Activated naive CD8-positive, alpha-beta T cell treated with anti-CD3 and anti-CD28 coated beads for 36 hours (primary cell): ENCODE measurements at regions not wholly inside any gene's neighbourhood (a gene's known extent, or its start where the extent isn't known, plus 50 kb on each side); places are given as distances from the start of the nearest gene placed in this dataset.
"Not testable (repeated sequence)": the region's sequence is repeated elsewhere in the genome, so short reads cannot be mapped to it uniquely, and the experiment has no call there.

Source experiments
- DNase-seq: peaks from one replicate; pipeline ENCODE4 v3.0.0; 2021
- H3K27ac Mint-ChIP-seq: one replicate; pipeline ENCODE4 v1.8.0; 2022; ENCODE audit warnings: mild to moderate bottlenecking, moderate library complexity, mixed read lengths
- H3K27me3 Mint-ChIP-seq: one replicate; pipeline ENCODE4 v1.8.0; 2022; ENCODE audit warnings: mild to moderate bottlenecking, mixed read lengths
- H3K36me3 Mint-ChIP-seq: one replicate; pipeline ENCODE4 v1.8.0; 2021; ENCODE audit warnings: mild to moderate bottlenecking, mixed read lengths
- H3K4me1 Mint-ChIP-seq: one replicate; pipeline ENCODE4 v1.8.0; 2021; ENCODE audit warnings: mixed read lengths
- H3K4me3 Mint-ChIP-seq: one replicate; pipeline ENCODE4 v1.8.0; 2022; ENCODE audit warnings: mild to moderate bottlenecking, moderate library complexity, mixed read lengths
- H3K9me3 Mint-ChIP-seq: one replicate; pipeline ENCODE4 v1.8.0; 2022; ENCODE audit warnings: mixed read lengths

GRCh38 chr6:86016567-86016966 is 373.9 kb upstream of the SYNCRIP start:
- H3K36me3 Mint-ChIP-seq, result no peaks in the 10 kb centered on the region
- H3K27ac Mint-ChIP-seq, result no peak overlapping the region
- DNase-seq, result no peak
- no peaks in the 10 kb centered on the region for H3K9me3 Mint-ChIP-seq
- H3K27me3 Mint-ChIP-seq, result no peaks in the 10 kb centered on the region
- no peak overlapping the region for H3K4me3 Mint-ChIP-seq
- H3K4me1 Mint-ChIP-seq, result no peaks in the 10 kb centered on the region

- H3K4me3 Mint-ChIP-seq, result no peak overlapping the region
- no peak overlapping the region for H3K27ac Mint-ChIP-seq
- DNase-seq, result no peak
- no peaks in the 10 kb centered on the region for H3K27me3 Mint-ChIP-seq
- H3K4me1 Mint-ChIP-seq, result no peaks in the 10 kb centered on the region
- H3K9me3 Mint-ChIP-seq, result no peaks in the 10 kb centered on the region
- H3K36me3 Mint-ChIP-seq, result no peaks in the 10 kb centered on the region
These were observed 373.4 kb upstream of the SYNCRIP start for GRCh38 chr6:86016077-86016476.

GRCh38 chr6:86012991-86013390 is 370.3 kb upstream of the SYNCRIP start:
- H3K9me3 Mint-ChIP-seq, H3K36me3 Mint-ChIP-seq, H3K27me3 Mint-ChIP-seq, DNase-seq, H3K27ac Mint-ChIP-seq, H3K4me1 Mint-ChIP-seq, H3K4me3 Mint-ChIP-seq: not testable (repeated sequence)

GRCh38 chr6:86010915-86011786 is 368.5 kb upstream of the SYNCRIP start:
- no peak overlapping the region for H3K27ac Mint-ChIP-seq
- no peaks in the 10 kb centered on the region for H3K4me1 Mint-ChIP-seq
- no peaks in the 10 kb centered on the region for H3K36me3 Mint-ChIP-seq

GRCh38 chr6:85997206-85997605 is 354.5 kb upstream of the SYNCRIP start:
- H3K9me3 Mint-ChIP-seq, result no peaks in the 10 kb centered on the region

More at GRCh38 chr6:86010915-86011786, 368.5 kb upstream of the SYNCRIP start:
- no peaks in the 10 kb centered on the region for H3K27me3 Mint-ChIP-seq
- no peak overlapping the region for H3K4me3 Mint-ChIP-seq
- H3K9me3 Mint-ChIP-seq, result no peaks in the 10 kb centered on the region
- DNase-seq, result no peak

GRCh38 chr6:85996034-85996375 is 353.3 kb upstream of the SYNCRIP start:
- Mint-ChIP-seq H3K36me3 (no peaks in the 10 kb centered on the region), H3K4me1 (no peaks in the 10 kb centered on the region), H3K4me3 (no peak overlapping the region), H3K27ac (no peak overlapping the region), H3K27me3 (no peaks in the 10 kb centered on the region), H3K9me3 (no peaks in the 10 kb centered on the region)
- no peak for DNase-seq

More at GRCh38 chr6:85997206-85997605, 354.5 kb upstream of the SYNCRIP start:
- H3K27ac Mint-ChIP-seq, result no peak overlapping the region
- no peaks in the 10 kb centered on the region for H3K36me3 Mint-ChIP-seq
- H3K27me3 Mint-ChIP-seq, result no peaks in the 10 kb centered on the region
- no peak overlapping the region for H3K4me3 Mint-ChIP-seq
- H3K4me1 Mint-ChIP-seq, result no peaks in the 10 kb centered on the region
- no peak for DNase-seq

- Mint-ChIP-seq H3K9me3 (no peaks in the 10 kb centered on the region), H3K36me3 (no peaks in the 10 kb centered on the region)
These were observed 352.8 kb upstream of the SYNCRIP start for GRCh38 chr6:85995339-85996033.

GRCh38 chr6:85986681-85987080 is 344.0 kb upstream of the SYNCRIP start:
- Mint-ChIP-seq H3K4me1 (no peaks in the 10 kb centered on the region), H3K9me3 (peaks cover 20% of the 10 kb centered on the region), H3K4me3 (no peak overlapping the region), H3K36me3 (no peaks in the 10 kb centered on the region), H3K27ac (no peak overlapping the region), H3K27me3 (no peaks in the 10 kb centered on the region)
- DNase-seq, result no peak

More at GRCh38 chr6:85995339-85996033, 352.8 kb upstream of the SYNCRIP start:
- H3K4me1 Mint-ChIP-seq, result no peaks in the 10 kb centered on the region
- no peak overlapping the region for H3K27ac Mint-ChIP-seq
- no peak overlapping the region for H3K4me3 Mint-ChIP-seq
- H3K27me3 Mint-ChIP-seq, result no peaks in the 10 kb centered on the region
- no peak for DNase-seq

- no peaks in the 10 kb centered on the region for H3K4me1 Mint-ChIP-seq
- H3K27me3 Mint-ChIP-seq, result no peaks in the 10 kb centered on the region
- no peak overlapping the region for H3K27ac Mint-ChIP-seq
- peaks cover 16% of the 10 kb centered on the region for H3K9me3 Mint-ChIP-seq
- no peak overlapping the region for H3K4me3 Mint-ChIP-seq
- H3K36me3 Mint-ChIP-seq, result no peaks in the 10 kb centered on the region
- no peak for DNase-seq
These were observed 340.5 kb upstream of the SYNCRIP start for GRCh38 chr6:85983032-85983659.

GRCh38 chr6:85977661-85978060 is 335.0 kb upstream of the SYNCRIP start:
- no peak overlapping the region for H3K4me3 Mint-ChIP-seq
- H3K9me3 Mint-ChIP-seq, result peaks cover 2% of the 10 kb centered on the region
- DNase-seq, result no peak
- H3K27me3 Mint-ChIP-seq, result no peaks in the 10 kb centered on the region
- H3K27ac Mint-ChIP-seq, result no peak overlapping the region
- no peaks in the 10 kb centered on the region for H3K36me3 Mint-ChIP-seq
- H3K4me1 Mint-ChIP-seq, result no peaks in the 10 kb centered on the region

- DNase-seq, result no peak
- Mint-ChIP-seq H3K36me3 (no peaks in the 10 kb centered on the region), H3K4me3 (no peak overlapping the region), H3K27me3 (no peaks in the 10 kb centered on the region), H3K27ac (no peak overlapping the region), H3K4me1 (no peaks in the 10 kb centered on the region), H3K9me3 (peaks cover 2% of the 10 kb centered on the region)
These were observed 333.3 kb upstream of the SYNCRIP start for GRCh38 chr6:85975957-85976356.

GRCh38 chr6:85971238-85971637 is 328.6 kb upstream of the SYNCRIP start:
- no peaks in the 10 kb centered on the region for H3K9me3 Mint-ChIP-seq
- no peak overlapping the region for H3K27ac Mint-ChIP-seq
- no peaks in the 10 kb centered on the region for H3K4me1 Mint-ChIP-seq
- no peaks in the 10 kb centered on the region for H3K36me3 Mint-ChIP-seq
- peaks cover 4% of the 10 kb centered on the region for H3K27me3 Mint-ChIP-seq
- H3K4me3 Mint-ChIP-seq, result no peak overlapping the region
- no peak for DNase-seq

GRCh38 chr6:85966828-85967227 is 324.1 kb upstream of the SYNCRIP start:
- Mint-ChIP-seq H3K27me3 (peaks cover 4% of the 10 kb centered on the region), H3K27ac (no peak overlapping the region)

GRCh38 chr6:85961746-85962145 is 319.1 kb upstream of the SYNCRIP start:
- no peaks in the 10 kb centered on the region for H3K4me1 Mint-ChIP-seq
- H3K9me3 Mint-ChIP-seq, result peaks cover 3% of the 10 kb centered on the region
- H3K27ac Mint-ChIP-seq, result no peak overlapping the region
- H3K4me3 Mint-ChIP-seq, result no peak overlapping the region
- DNase-seq, result no peak
- H3K36me3 Mint-ChIP-seq, result no peaks in the 10 kb centered on the region
- no peaks in the 10 kb centered on the region for H3K27me3 Mint-ChIP-seq

More at GRCh38 chr6:85966828-85967227, 324.1 kb upstream of the SYNCRIP start:
- DNase-seq, result no peak
- no peaks in the 10 kb centered on the region for H3K9me3 Mint-ChIP-seq
- no peaks in the 10 kb centered on the region for H3K4me1 Mint-ChIP-seq
- no peak overlapping the region for H3K4me3 Mint-ChIP-seq
- no peaks in the 10 kb centered on the region for H3K36me3 Mint-ChIP-seq

- Mint-ChIP-seq H3K27ac (no peak overlapping the region), H3K4me1 (no peaks in the 10 kb centered on the region), H3K27me3 (no peaks in the 10 kb centered on the region), H3K4me3 (no peak overlapping the region), H3K9me3 (peaks cover 3% of the 10 kb centered on the region), H3K36me3 (no peaks in the 10 kb centered on the region)
- DNase-seq, result no peak
These were observed 318.4 kb upstream of the SYNCRIP start for GRCh38 chr6:85961125-85961524.
